ENCODE measurements at regions not wholly inside any gene's neighbourhood (a gene's known extent, or its start where the extent isn't known, plus 50 kb on each side); places are given as distances from the start of the nearest gene placed in this dataset.

DNA sequence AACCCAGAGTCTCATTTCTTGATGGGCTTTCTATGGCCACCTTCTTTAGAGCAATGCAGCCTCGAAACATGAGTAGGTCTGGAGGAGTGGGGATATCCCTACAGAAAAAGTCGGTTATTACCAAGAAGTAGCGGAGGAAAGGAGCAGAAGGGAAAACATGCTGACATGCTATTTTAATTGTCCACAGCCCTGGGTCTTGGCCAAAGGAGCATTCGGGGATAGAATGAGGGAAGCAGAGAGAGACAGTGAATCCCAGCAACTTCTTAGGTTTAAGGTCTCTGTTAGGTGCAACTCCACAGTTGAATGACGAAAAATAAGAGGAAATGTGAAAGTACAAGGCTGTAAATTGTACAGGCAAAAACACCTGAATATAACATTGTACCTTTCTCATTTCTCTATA lies 506.7 kb upstream of the CDH18 start:
- Histone ChIP-seq H3K9me3 (ENCODE audit: control insufficient read depth in 1 of 2, low read length in 2 of 2) (no peaks in the 10 kb centered on the region), H3K4me3 (ENCODE audit: low read length in 2 of 2) (no peak overlapping the region), H3K27me3 (ENCODE audit: insufficient read depth, low read length) (no peaks in the 10 kb centered on the region), H3K36me3 (ENCODE audit: insufficient read depth, low read length) (no peaks in the 10 kb centered on the region), H3K27ac (ENCODE audit: low read depth, low read length) (no peak overlapping the region), H3K4me1 (ENCODE audit: insufficient read depth, low read length) (no peaks in the 10 kb centered on the region)
- H3K4me1 Mint-ChIP-seq = no peaks in the 10 kb centered on the region
- H3K9me3 Mint-ChIP-seq = peaks cover 0 to 25% (median 11%) of the 10 kb centered on the region in 8 donors
- intact Hi-C loops (cut with micrococcal nuclease) = no loop called here
- H3K27me3 Mint-ChIP-seq = no peaks in the 10 kb centered on the region
- H3K4me3 Mint-ChIP-seq = no peak overlapping the region
- ChIA-PET CTCF (ENCODE audit: partially characterized antibody) (no interaction called here), POLR2A (ENCODE audit: partially characterized antibody) (no interaction called here)
- no peaks in the 10 kb centered on the region for H3K36me3 Mint-ChIP-seq
- no peak overlapping the region for H3K27ac Mint-ChIP-seq
- no peak for DNase-seq

DNA sequence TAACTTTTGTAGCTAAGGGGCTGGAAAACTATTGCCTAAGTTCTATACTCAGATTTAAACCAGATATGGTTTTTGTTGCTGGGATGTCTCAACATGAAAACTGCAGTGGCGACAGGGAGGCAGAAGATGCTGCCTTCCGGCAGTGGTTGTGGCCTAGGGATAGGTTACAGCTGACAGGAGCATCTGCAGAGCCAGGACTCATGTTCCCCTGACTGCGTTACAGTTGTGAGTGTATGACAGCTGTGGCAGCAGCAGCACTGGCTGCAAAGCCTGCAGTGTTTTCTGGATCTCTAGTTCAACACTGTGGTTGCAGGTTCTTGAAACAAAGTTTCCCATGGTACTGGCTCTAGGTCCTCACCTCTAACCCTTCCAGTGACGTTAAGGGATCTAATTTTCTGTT lies 498.8 kb upstream of the CDH18 start:
- intact Hi-C loops (cut with micrococcal nuclease) = no loop called here

DNA sequence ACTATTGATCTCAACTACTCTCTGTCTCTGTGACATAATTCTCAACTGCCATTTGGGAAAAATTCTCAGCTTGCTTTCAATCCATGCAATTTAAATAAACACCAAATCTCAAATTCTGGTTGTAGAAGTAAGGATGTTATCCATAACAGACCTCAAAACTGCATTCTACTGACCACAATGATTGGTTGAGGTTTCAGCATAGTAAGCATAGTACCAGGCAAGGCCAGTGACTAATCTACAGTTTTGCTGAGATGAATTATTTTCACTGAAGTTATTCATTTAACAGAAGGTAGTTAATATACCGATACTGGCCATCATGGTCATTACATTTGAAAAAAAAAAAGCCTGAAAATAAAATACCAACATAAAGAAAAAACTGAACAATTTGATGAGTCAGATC lies 488.0 kb upstream of the CDH18 start:
- intact Hi-C loops (cut with micrococcal nuclease) = no loop called here
- no peak for DNase-seq
- no peaks in the 10 kb centered on the region for H3K36me3 Mint-ChIP-seq
- ChIA-PET POLR2A (ENCODE audit: partially characterized antibody) (no interaction called here), CTCF (ENCODE audit: partially characterized antibody) (no interaction called here)
- no peak overlapping the region for H3K27ac Mint-ChIP-seq
- Histone ChIP-seq H3K36me3 (ENCODE audit: insufficient read depth, low read length) (no peaks in the 10 kb centered on the region), H3K27ac (ENCODE audit: low read depth, low read length) (no peak overlapping the region), H3K4me3 (ENCODE audit: low read length in 2 of 2) (no peak overlapping the region), H3K27me3 (ENCODE audit: insufficient read depth, low read length) (no peaks in the 10 kb centered on the region), H3K4me1 (ENCODE audit: insufficient read depth, low read length) (no peaks in the 10 kb centered on the region), H3K9me3 (ENCODE audit: control insufficient read depth in 1 of 2, low read length in 2 of 2) (peaks cover 0 to 7% of the 10 kb centered on the region in 2 donors)
- H3K27me3 Mint-ChIP-seq = no peaks in the 10 kb centered on the region
- no peaks in the 10 kb centered on the region for H3K4me1 Mint-ChIP-seq
- H3K9me3 Mint-ChIP-seq = peaks cover 0 to 20% (median 13%) of the 10 kb centered on the region in 8 donors
- no peak overlapping the region for H3K4me3 Mint-ChIP-seq

More for the DNA sequence above, 498.8 kb upstream of the CDH18 start:
- no peaks in the 10 kb centered on the region for H3K4me1 Mint-ChIP-seq
- no peak overlapping the region for H3K4me3 Mint-ChIP-seq
- Histone ChIP-seq H3K9me3 (ENCODE audit: control insufficient read depth in 1 of 2, low read length in 2 of 2) (no peaks in the 10 kb centered on the region), H3K4me3 (ENCODE audit: low read length in 2 of 2) (no peak overlapping the region), H3K27ac (ENCODE audit: low read depth, low read length) (no peak overlapping the region), H3K27me3 (ENCODE audit: insufficient read depth, low read length) (no peaks in the 10 kb centered on the region), H3K4me1 (ENCODE audit: insufficient read depth, low read length) (no peaks in the 10 kb centered on the region), H3K36me3 (ENCODE audit: insufficient read depth, low read length) (no peaks in the 10 kb centered on the region)
- ChIA-PET CTCF (ENCODE audit: partially characterized antibody) (no interaction called here), POLR2A (ENCODE audit: partially characterized antibody) (no interaction called here)
- no peak for DNase-seq
- peaks cover 0 to 21% (median 5%) of the 10 kb centered on the region in 8 donors for H3K9me3 Mint-ChIP-seq
- H3K27me3 Mint-ChIP-seq = no peaks in the 10 kb centered on the region
- no peaks in the 10 kb centered on the region for H3K36me3 Mint-ChIP-seq
- no peak overlapping the region for H3K27ac Mint-ChIP-seq

DNA sequence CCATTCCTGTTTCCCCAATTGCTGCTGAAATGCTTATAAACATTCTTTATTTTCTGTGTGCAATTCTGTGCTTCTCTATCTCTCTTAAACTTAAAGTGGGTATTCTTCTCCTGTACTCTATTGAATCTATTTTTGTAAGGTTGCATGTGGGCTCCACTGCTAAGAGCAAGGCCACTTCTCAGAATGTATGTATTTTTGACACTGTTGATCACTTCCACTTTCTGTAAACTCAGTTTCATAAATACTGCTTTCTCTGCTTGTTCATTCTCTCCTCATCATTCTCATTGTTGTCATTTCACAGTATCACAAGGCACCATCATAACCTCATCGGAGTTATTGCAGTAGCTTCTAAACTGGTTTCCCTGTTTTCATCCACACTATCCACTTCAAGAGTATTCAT lies 483.0 kb upstream of the CDH18 start:
- H3K27ac Mint-ChIP-seq = no peak overlapping the region
- peaks cover 0 to 12% (median 0%) of the 10 kb centered on the region in 8 donors for H3K9me3 Mint-ChIP-seq
- H3K27ac ChIP-seq (ENCODE audit: low read depth, low read length) = no peak overlapping the region
- H3K4me1 Mint-ChIP-seq = no peaks in the 10 kb centered on the region
- no peaks in the 10 kb centered on the region for H3K27me3 ChIP-seq (ENCODE audit: insufficient read depth, low read length)
- no peak overlapping the region for H3K4me3 ChIP-seq (ENCODE audit: low read length in 2 of 2)
- CTCF ChIA-PET (ENCODE audit: partially characterized antibody) = no interaction called here
- intact Hi-C loops (cut with micrococcal nuclease) = no loop called here
- no peaks in the 10 kb centered on the region for H3K4me1 ChIP-seq (ENCODE audit: insufficient read depth, low read length)
- H3K27me3 Mint-ChIP-seq = no peaks in the 10 kb centered on the region
- DNase-seq = no peak
- POLR2A ChIA-PET (ENCODE audit: partially characterized antibody) = no interaction called here
- no peaks in the 10 kb centered on the region for H3K9me3 ChIP-seq (ENCODE audit: control insufficient read depth in 1 of 2, low read length in 2 of 2)
- no peaks in the 10 kb centered on the region for H3K36me3 ChIP-seq (ENCODE audit: insufficient read depth, low read length)
- no peak overlapping the region for H3K4me3 Mint-ChIP-seq
- no peaks in the 10 kb centered on the region for H3K36me3 Mint-ChIP-seq

DNA sequence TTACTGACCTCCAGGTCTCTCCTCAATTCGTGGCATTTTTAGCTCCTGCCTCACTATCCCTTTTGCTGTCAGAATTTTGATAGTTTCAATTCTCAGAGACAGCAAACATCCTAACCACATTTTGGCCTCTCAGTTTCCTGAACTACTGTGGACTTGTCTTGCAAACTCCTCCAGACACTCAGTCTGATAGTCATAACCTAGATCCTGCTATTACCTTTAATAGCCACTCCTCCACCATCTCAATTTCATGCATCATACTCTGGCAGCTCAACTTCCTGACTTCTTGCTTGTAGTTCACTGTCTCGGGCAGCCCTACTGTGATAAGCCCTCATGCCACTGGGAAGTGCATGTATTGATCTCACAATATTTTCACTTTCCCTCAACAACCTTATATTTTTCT lies 481.8 kb upstream of the CDH18 start:
- CTCF ChIA-PET (ENCODE audit: partially characterized antibody) = no interaction called here
- H3K4me1 Mint-ChIP-seq = no peaks in the 10 kb centered on the region

DNA sequence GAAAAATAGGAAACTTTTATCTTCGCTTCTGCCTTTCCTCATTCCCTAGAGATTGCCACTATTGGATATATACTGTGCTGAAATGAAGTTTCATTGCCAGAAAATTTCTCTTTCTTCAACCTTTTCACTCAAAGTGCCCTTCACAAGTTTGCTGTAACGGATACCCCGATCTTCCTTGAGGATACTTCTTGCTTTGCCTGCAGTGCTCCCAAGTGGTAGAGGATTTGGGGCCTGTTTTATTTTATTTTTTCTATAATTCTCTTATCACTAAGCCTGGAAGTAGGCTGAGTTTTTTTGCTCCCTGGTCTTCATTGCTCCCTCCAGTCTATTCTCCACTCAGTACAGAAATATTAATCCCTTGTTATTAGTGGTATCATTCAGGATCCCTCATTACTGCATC lies 481.4 kb upstream of the CDH18 start:
- CTCF ChIA-PET (ENCODE audit: partially characterized antibody) = no interaction called here
- Mint-ChIP-seq H3K27me3 (no peaks in the 10 kb centered on the region), H3K9me3 (peaks cover 0 to 9% (median 2%) of the 10 kb centered on the region in 8 donors), H3K4me3 (no peak overlapping the region), H3K4me1 (no peaks in the 10 kb centered on the region), H3K27ac (no peak overlapping the region), H3K36me3 (no peaks in the 10 kb centered on the region)
- Histone ChIP-seq H3K4me3 (ENCODE audit: low read length in 2 of 2) (no peak overlapping the region), H3K27me3 (ENCODE audit: insufficient read depth, low read length) (no peaks in the 10 kb centered on the region), H3K27ac (ENCODE audit: low read depth, low read length) (no peak overlapping the region), H3K4me1 (ENCODE audit: insufficient read depth, low read length) (no peaks in the 10 kb centered on the region), H3K36me3 (ENCODE audit: insufficient read depth, low read length) (no peaks in the 10 kb centered on the region), H3K9me3 (ENCODE audit: control insufficient read depth in 1 of 2, low read length in 2 of 2) (no peaks in the 10 kb centered on the region)
- DNase-seq = no peak
- intact Hi-C loops (cut with micrococcal nuclease) = no loop called here
- POLR2A ChIA-PET (ENCODE audit: partially characterized antibody) = no interaction called here

More for the DNA sequence above, 481.8 kb upstream of the CDH18 start:
- Histone ChIP-seq H3K27ac (ENCODE audit: low read depth, low read length) (no peak overlapping the region), H3K27me3 (ENCODE audit: insufficient read depth, low read length) (no peaks in the 10 kb centered on the region), H3K4me1 (ENCODE audit: insufficient read depth, low read length) (no peaks in the 10 kb centered on the region), H3K9me3 (ENCODE audit: control insufficient read depth in 1 of 2, low read length in 2 of 2) (no peaks in the 10 kb centered on the region), H3K36me3 (ENCODE audit: insufficient read depth, low read length) (no peaks in the 10 kb centered on the region), H3K4me3 (ENCODE audit: low read length in 2 of 2) (no peak overlapping the region)
- POLR2A ChIA-PET (ENCODE audit: partially characterized antibody) = no interaction called here
- intact Hi-C loops (cut with micrococcal nuclease) = no loop called here
- no peak overlapping the region for H3K27ac Mint-ChIP-seq
- no peak for DNase-seq
- H3K36me3 Mint-ChIP-seq = no peaks in the 10 kb centered on the region
- no peaks in the 10 kb centered on the region for H3K27me3 Mint-ChIP-seq
- peaks cover 0 to 9% (median 2%) of the 10 kb centered on the region in 8 donors for H3K9me3 Mint-ChIP-seq
- no peak overlapping the region for H3K4me3 Mint-ChIP-seq

DNA sequence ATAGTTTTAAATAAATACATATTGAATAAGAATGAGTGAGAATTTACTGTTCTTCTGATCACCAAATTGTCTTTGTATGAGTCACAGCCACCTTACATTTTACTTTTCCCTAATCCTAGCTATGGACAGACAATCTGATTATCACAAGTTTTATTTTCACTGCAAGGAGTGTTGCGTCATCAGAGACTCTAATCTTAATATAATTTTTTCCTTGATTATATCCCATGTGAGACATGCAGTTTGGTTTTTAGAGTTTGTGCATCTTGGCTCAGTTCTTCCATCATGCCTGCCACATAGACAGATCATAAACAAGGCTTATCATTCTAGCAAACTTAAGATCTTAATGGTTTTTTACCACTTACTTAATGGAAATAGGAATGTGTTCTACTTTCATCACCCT lies 478.5 kb upstream of the CDH18 start:
- Histone ChIP-seq H3K27ac (ENCODE audit: low read depth, low read length) (no peak overlapping the region), H3K4me3 (ENCODE audit: low read length in 2 of 2) (no peak overlapping the region), H3K36me3 (ENCODE audit: insufficient read depth, low read length) (no peaks in the 10 kb centered on the region), H3K9me3 (ENCODE audit: control insufficient read depth in 1 of 2, low read length in 2 of 2) (no peaks in the 10 kb centered on the region), H3K4me1 (ENCODE audit: insufficient read depth, low read length) (no peaks in the 10 kb centered on the region), H3K27me3 (ENCODE audit: insufficient read depth, low read length) (no peaks in the 10 kb centered on the region)
- H3K27ac Mint-ChIP-seq = no peak overlapping the region
- ChIA-PET CTCF (ENCODE audit: partially characterized antibody) (no interaction called here), POLR2A (ENCODE audit: partially characterized antibody) (no interaction called here)
- no peaks in the 10 kb centered on the region for H3K4me1 Mint-ChIP-seq
- intact Hi-C loops (cut with micrococcal nuclease) = no loop called here
- no peak overlapping the region for H3K4me3 Mint-ChIP-seq
- H3K36me3 Mint-ChIP-seq = no peaks in the 10 kb centered on the region
- DNase-seq = no peak
- peaks cover 0 to 12% (median 8%) of the 10 kb centered on the region in 8 donors for H3K9me3 Mint-ChIP-seq
- no peaks in the 10 kb centered on the region for H3K27me3 Mint-ChIP-seq

DNA sequence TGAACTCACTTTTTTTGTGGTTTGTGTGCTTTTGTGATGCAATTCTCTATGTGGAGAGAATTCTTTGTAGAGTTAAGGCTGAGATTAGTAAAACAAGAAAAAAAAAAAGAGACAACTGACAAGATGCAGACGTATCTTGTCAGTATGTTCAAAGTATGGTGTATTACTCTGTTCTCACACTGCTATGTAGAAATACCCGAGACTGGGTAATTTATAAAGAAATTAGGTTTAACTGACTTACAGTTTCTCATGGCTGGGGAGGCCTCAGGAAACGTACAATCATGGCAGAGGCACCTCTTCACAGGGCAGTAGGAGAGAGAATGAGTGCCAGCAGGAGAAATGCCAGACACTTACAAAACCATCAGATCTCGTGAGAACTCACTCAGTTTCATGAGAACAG lies 475.2 kb upstream of the CDH18 start:
- intact Hi-C loops (cut with micrococcal nuclease) = no loop called here
- Histone ChIP-seq H3K4me1 (ENCODE audit: insufficient read depth, low read length) (no peaks in the 10 kb centered on the region), H3K36me3 (ENCODE audit: insufficient read depth, low read length) (no peaks in the 10 kb centered on the region), H3K4me3 (ENCODE audit: low read length in 2 of 2) (no peak overlapping the region), H3K27ac (ENCODE audit: low read depth, low read length) (no peak overlapping the region), H3K27me3 (ENCODE audit: insufficient read depth, low read length) (no peaks in the 10 kb centered on the region), H3K9me3 (ENCODE audit: control insufficient read depth in 1 of 2, low read length in 2 of 2) (no peaks in the 10 kb centered on the region)
- no peak for DNase-seq
- peaks cover 0 to 25% (median 11%) of the 10 kb centered on the region in 8 donors for H3K9me3 Mint-ChIP-seq
- no peak overlapping the region for H3K27ac Mint-ChIP-seq
- no peaks in the 10 kb centered on the region for H3K4me1 Mint-ChIP-seq
- no peaks in the 10 kb centered on the region for H3K36me3 Mint-ChIP-seq
- POLR2A ChIA-PET (ENCODE audit: partially characterized antibody) = no interaction called here
- H3K27me3 Mint-ChIP-seq = no peaks in the 10 kb centered on the region
- CTCF ChIA-PET (ENCODE audit: partially characterized antibody) = no interaction called here
- no peak overlapping the region for H3K4me3 Mint-ChIP-seq

All from CD4-positive, alpha-beta memory T cell (primary cell).